ENCODE measurements at regions not wholly inside any gene's neighbourhood (a gene's known extent, or its start where the extent isn't known, plus 50 kb on each side); places are given as distances from the start of the nearest gene placed in this dataset.

GRCh38 chr2:58914733-58915505 is 673.8 kb upstream of the FANCL start:
- DNase-seq (ENCODE audit: low read depth), result no peak
- no peak overlapping the region for H3K4me3 ChIP-seq (ENCODE audit: low read depth, low read length)
- TF ChIP-seq, protein P1, sequence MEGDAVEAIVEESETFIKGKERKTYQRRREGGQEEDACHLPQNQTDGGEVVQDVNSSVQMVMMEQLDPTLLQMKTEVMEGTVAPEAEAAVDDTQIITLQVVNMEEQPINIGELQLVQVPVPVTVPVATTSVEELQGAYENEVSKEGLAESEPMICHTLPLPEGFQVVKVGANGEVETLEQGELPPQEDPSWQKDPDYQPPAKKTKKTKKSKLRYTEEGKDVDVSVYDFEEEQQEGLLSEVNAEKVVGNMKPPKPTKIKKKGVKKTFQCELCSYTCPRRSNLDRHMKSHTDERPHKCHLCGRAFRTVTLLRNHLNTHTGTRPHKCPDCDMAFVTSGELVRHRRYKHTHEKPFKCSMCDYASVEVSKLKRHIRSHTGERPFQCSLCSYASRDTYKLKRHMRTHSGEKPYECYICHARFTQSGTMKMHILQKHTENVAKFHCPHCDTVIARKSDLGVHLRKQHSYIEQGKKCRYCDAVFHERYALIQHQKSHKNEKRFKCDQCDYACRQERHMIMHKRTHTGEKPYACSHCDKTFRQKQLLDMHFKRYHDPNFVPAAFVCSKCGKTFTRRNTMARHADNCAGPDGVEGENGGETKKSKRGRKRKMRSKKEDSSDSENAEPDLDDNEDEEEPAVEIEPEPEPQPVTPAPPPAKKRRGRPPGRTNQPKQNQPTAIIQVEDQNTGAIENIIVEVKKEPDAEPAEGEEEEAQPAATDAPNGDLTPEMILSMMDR (IDR thresholded peaks at IDR 0.05; ENCODE audit: insufficient read depth, low read length), result no peak

- TF ChIP-seq, protein P1 (IDR thresholded peaks at IDR 0.05; ENCODE audit: insufficient read depth, low read length), result no peak
- no peak overlapping the region for H3K4me3 ChIP-seq (ENCODE audit: low read depth, low read length)
- DNase-seq (ENCODE audit: low read depth), result no peak
Observed at GRCh38 chr2:58913082-58913726, 672.1 kb upstream of the FANCL start.

DNA sequence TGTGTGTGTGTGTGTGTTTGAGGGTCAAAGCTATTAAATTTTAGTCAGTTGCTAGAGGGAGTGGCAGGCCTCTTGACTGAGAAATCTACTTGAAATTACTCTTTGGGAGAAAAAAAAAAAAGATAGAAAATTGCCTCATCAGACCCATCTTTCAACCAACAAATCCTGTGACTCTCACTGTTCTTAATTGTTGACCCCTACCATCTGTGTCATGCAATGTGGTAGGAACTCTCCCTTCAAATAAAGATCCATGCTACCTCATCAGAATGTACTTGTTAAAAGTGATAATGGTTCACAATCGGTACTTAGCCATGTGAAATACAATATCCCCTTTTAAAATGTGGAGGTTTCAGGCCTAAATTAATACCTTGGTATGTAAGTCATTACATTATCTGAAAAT is 670.8 kb upstream of the FANCL start:
- TF ChIP-seq, protein P1 (IDR thresholded peaks at IDR 0.05; ENCODE audit: insufficient read depth, low read length), result no peak
- no peak overlapping the region for H3K4me3 ChIP-seq (ENCODE audit: low read depth, low read length)
- DNase-seq (ENCODE audit: low read depth), result no peak

GRCh38 chr2:58908501-58909154 is 667.5 kb upstream of the FANCL start:
- TF ChIP-seq, protein P1 (IDR thresholded peaks at IDR 0.05; ENCODE audit: insufficient read depth, low read length), result no peak
- H3K4me3 ChIP-seq (ENCODE audit: low read depth, low read length), result no peak overlapping the region
- DNase-seq (ENCODE audit: low read depth), result no peak

DNA sequence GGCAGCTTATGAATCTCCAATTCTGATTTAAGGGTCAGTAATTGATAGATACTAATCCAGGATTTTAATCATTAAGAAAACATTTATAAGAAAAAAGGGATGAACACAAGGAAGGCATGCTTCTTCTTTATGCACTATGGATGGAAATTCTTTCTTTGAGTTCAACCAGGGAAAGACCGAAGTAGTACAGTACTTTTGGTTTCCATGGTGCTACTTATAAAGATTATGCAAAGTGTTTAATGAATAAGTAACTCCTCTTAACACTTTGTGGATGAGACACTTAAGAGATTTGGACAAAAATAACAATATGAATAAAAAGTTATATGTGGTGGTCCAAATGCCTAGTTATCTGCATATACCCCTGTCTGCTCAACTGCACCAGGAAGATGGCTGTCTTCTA is 666.5 kb upstream of the FANCL start:
- TF ChIP-seq, protein P1 (IDR thresholded peaks at IDR 0.05; ENCODE audit: insufficient read depth, low read length), result no peak
- H3K4me3 ChIP-seq (ENCODE audit: low read depth, low read length), result no peak overlapping the region
- no peak for DNase-seq (ENCODE audit: low read depth)

- TF ChIP-seq, protein P1 (IDR thresholded peaks at IDR 0.05; ENCODE audit: insufficient read depth, low read length), result no peak
- H3K4me3 ChIP-seq (ENCODE audit: low read depth, low read length), result no peak overlapping the region
- DNase-seq (ENCODE audit: low read depth), result no peak
Observed at GRCh38 chr2:58906081-58906645, 665.0 kb upstream of the FANCL start.

Data from fibroblast of the aortic adventitia (primary cell).